ENCODE measurements at regions not wholly inside any gene's neighbourhood (a gene's known extent, or its start where the extent isn't known, plus 50 kb on each side); places are given as distances from the start of the nearest gene placed in this dataset.

GRCh38 chr9:96089452-96090085 is 212.4 kb downstream of the HSD17B3 start:
- no peak for DNase-seq (ENCODE audit: extremely low read depth in 1 of 2, low read depth in 1 of 2)

DNA sequence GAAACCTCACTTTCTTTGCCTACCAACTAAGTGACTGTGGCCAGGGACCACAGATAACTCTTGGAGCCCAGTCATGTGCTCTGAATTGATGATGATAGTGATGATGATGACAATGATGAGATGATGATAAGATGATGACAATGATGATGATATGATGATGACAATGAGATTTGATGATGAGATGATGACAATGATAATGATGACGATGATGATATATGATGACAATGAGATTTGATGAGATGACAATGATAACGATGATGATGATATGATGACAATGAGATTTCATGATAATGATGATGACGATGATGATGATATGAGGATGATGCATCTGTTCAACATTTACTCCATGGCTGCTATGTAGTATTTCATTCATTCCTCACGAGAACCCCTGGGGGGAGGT is 213.0 kb downstream of the ERCC6L2 start:
- DNase-seq (ENCODE audit: extremely low read depth in 1 of 2, low read depth in 1 of 2), result no peak

DNA sequence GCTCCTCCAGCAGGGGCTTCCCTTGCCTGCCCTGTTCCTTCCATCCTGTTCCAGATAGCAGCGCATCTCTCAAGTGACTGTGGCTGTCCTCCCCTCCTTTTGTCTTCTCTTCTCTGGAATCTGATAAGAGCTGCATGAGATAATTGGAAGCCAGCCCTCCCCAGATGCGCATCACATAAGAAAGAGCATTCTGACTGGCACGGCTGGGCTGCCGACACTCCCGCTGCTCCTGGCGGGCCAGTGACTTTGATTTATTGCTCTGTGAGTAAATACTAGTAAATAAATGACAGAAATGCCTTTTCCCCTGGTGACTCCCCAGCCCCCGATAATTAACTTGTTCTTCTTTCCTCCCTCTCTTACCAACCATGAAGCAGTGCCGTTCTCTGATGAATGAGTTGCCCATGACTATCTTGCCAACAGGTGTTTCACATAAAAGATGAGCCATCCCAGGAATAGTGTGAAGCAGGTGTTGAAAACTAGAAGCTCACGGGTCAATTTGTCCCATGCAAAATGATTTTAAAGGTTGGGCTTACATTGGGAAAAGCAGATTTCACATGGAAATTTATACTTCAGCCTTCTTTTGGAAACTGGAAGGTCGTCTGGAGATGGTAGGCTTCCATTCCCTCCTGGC is 212.3 kb downstream of the ERCC6L2 start:
- DNase-seq (ENCODE audit: extremely low read depth in 1 of 2, low read depth in 1 of 2), result no peak

DNA sequence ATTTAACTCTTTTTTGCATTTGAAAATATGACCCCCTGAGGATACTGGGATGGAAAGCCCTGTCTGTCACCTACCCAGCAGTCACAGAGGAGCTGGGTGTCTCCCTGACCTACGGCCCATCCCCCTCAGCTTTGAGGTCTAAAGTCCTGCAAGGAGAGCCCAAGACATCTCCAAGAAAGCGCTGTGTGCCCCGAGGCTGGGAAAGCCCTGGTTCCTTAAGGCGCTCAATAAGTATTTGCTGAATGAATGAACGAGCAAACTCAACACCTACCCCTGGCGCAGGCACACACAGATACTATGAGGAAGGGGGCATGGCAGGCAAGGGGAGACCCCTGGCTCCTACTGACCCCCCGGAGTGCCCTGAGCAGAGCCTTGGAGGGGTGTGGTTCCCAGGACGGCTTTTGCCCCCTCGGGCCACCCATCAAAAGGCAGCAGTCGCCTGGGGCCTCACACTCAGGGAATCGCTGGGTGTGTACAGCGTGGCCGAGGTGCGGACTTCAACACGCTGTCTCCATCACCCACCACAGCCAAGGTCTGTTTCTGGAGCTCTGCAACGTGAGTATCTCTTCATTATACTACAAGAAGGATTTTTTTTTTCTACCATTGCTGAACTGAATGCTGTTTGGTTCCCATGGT is 211.6 kb downstream of the ERCC6L2 start:
- DNase-seq (ENCODE audit: extremely low read depth in 1 of 2, low read depth in 1 of 2), result no peak

DNA sequence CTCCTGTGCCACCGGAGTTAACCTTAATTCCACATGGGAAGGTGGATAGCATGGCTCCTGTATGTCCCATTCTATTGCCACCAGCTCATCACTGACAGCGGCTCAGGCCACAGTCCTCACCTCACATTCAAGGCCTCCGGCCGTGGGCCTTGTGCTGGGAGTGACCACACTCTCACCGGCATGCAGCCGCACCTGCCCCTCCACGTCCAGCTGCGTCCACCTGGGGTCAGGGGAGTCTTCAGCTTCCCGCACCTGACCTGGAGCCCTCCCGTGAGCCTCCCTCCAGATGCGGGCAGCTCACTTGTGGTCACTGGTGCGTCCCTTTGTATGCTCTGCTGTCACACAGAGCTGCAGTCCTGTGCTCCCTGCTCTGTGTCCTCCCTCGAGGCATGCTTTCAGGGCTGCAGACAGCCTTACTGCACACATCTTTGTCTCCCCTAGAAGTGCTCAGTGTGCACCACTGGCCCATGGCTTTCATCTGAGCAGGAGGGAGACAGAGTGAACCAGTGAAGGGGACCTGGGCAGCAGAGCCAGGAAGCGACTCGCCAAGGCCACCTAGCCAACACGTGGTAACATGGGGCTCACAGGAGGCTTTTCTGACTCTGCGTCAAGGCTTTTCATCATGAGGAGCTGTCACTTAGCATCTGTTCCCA is 210.1 kb downstream of the ERCC6L2 start:
- DNase-seq (ENCODE audit: extremely low read depth in 1 of 2, low read depth in 1 of 2), result no peak

GRCh38 chr9:96084331-96084734 is 208.8 kb downstream of the ERCC6L2 start:
- no peak for DNase-seq (ENCODE audit: extremely low read depth in 1 of 2, low read depth in 1 of 2)

DNA sequence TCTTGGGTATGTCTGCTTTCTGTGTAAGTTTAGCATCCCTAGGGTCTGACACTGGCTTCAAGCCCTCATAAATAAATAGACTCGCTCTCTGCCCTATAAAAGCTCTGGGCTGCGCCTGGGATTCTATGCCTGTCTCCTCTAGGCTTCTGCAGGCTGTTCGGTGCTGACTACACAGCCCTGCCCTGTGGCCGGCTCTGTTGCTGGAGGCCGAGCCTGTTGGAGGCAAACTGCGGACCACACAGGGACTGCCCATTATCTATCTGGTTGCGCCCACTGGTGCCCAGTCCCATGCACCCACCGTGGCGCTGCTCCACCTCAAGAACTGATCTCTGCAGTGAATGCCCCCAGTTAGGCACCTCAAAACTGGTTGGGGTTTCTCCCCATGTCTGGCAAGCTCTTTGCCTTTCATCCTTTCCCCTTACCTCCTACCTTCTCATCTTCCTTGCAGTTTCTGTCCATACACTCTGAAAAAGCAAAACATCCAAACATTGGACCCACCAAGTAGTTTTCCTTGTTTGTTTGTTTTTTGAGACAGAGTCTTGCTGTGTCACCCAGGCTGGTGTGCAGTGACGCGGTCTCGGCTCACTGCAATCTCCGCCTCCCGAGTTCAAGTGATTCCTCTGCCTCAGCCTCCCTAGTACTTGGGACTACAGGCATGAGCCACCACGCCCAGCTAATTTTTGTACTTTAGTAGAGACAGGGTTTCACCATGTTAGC is 207.2 kb downstream of the ERCC6L2 start:
- no peak for DNase-seq (ENCODE audit: extremely low read depth in 1 of 2, low read depth in 1 of 2)

DNA sequence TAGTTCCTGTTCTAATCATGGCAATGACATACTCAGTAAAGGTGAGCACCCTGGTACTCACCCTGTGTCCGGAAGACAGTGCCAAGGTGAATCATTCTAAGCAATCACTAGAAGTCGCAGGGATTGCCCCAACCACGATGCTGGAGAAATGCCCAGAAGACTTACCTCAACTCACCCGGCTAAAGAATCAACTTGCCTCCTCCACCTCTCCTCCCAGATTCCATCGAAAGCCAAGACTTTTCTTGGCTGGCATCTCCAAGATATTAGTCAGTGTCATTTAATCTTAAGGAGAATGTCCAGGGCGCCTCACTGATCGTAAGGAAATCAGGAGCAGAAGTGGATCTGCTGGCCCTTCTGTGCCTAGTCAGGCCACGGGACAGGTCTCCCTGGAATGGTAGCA is 204.9 kb downstream of the ERCC6L2 start:
- DNase-seq (ENCODE audit: extremely low read depth in 1 of 2, low read depth in 1 of 2), result no peak

DNA sequence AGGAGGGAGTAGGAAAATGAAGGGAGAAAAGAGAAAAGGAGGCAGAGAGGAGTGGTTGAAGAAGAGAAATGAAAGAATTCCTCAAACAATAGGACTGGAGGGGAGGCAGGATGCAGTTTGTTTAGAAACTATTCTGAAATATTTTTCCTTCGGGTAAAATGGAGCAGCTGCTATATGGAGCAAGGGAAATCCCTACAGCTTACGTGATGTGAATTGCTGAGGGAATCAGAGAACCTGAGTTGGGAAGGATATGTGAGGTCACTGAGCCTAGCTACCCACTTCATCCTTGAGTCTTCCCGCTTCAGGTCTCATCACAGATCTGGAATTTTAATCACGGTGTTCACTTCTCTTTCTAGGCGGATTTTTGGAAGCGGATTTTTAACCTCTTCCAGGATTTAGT is 204.3 kb downstream of the ERCC6L2 start:
- DNase-seq (ENCODE audit: extremely low read depth in 1 of 2, low read depth in 1 of 2), result no peak

GRCh38 chr9:96078897-96079490 is 203.5 kb downstream of the ERCC6L2 start:
- DNase-seq (ENCODE audit: extremely low read depth in 1 of 2, low read depth in 1 of 2), result no peak

- DNase-seq (ENCODE audit: extremely low read depth in 1 of 2, low read depth in 1 of 2), result no peak
Measured at GRCh38 chr9:96075757-96076156, 200.3 kb downstream of the ERCC6L2 start.

DNA sequence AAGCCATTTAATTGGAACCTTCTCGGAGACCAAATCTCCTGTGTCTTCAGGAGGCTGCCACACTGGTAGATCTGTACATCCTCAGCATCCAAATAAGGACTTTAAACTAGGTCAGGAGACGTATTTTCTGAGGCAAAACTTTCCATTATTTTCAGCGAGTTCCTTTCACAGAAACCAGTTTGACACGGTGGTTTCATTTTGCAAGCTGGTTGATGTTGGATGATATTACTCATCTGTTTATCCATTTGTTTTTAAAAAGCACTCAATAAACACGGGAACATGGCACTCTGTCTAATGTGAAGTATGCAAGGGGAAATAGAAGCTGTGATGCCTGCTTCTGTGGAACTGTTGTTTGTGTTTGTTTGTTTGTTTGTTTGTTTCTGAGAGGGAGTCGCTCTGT is 199.6 kb downstream of the ERCC6L2 start:
- DNase-seq (ENCODE audit: extremely low read depth in 1 of 2, low read depth in 1 of 2), result no peak

GRCh38 chr9:96073531-96074480 is 198.3 kb downstream of the ERCC6L2 start:
- no peak for DNase-seq (ENCODE audit: extremely low read depth in 1 of 2, low read depth in 1 of 2)

GRCh38 chr9:96072930-96073329 is 197.4 kb downstream of the ERCC6L2 start:
- DNase-seq (ENCODE audit: extremely low read depth in 1 of 2, low read depth in 1 of 2), result no peak

DNA sequence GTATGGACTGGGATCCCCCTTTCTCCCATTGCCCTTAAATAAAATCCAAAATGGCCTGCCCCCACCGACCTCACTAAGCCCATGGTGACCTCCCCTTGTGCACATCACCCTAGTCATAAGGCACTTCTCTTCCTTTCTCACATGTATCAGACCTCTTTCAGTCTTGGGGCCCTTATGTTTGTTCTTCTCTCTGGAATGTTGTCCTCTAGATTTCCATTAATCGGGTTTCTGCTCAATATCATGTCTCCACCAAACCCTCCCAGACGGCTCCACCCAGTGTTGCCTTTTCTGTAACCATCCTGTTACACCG is 196.3 kb downstream of the ERCC6L2 start:
- no peak for DNase-seq (ENCODE audit: extremely low read depth in 1 of 2, low read depth in 1 of 2)

DNA sequence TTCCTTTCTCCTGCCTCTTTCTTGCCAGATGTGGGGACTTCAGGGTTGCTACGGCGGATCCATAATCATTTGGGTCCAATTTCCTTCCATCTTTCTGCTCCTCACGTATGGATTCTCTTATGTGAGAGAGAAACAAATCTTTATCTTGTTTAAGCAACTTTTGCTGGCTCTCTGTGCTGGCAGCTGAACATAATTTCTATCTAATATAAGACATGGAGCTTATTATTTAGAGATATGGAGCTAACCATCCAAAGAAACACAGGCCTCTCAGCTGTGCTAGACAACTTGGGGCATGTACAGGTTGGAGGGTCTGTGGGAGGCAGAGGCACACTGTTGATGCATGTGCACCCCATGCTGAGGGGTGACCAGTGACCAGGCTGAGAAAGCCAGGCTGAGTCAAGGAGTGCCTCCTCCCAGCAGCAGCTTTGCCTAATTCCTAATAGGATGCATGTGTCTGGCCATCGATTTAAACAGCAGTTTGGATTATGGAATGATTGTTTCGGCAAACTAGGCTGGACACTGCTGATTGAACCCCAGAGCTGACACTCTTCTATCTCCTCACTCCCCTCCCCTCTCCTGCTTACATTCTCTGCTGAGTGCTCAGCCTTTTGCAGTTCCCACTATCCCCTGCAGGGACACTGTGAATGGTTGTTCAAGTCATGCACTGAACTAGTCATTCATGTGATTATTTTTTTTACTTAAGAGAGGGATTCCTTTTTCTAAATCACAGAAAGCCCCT is 195.8 kb downstream of the ERCC6L2 start:
- DNase-seq (ENCODE audit: extremely low read depth in 1 of 2, low read depth in 1 of 2), result no peak

DNA sequence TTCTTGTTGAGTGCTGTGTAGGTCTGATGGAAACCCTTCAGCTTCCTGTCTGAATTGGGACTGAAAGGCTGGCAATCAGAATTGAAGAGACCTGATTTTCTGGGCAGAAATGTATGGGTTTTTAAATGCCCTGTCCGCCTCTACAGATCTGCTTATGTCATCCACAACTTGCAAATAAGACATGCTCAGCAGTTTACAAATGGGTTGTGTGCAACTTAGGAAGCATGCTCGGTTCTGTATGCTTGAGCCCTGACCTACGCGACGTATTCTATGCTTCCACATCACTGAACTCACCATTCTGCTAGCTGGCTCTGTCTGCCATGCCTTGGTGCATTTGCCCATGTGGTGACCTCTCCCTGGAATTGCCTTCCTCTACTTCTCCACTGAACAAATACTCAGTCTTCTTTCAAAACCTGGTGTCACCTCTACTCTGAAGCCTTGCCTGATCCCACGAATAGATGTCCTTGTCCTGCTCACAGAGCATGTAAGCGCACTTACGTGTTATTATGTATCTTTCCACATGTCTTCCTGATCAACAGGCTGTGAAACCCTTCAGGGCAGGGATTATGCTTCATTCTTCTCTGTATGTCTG is 194.2 kb downstream of the ERCC6L2 start:
- DNase-seq (ENCODE audit: extremely low read depth in 1 of 2, low read depth in 1 of 2), result no peak

DNA sequence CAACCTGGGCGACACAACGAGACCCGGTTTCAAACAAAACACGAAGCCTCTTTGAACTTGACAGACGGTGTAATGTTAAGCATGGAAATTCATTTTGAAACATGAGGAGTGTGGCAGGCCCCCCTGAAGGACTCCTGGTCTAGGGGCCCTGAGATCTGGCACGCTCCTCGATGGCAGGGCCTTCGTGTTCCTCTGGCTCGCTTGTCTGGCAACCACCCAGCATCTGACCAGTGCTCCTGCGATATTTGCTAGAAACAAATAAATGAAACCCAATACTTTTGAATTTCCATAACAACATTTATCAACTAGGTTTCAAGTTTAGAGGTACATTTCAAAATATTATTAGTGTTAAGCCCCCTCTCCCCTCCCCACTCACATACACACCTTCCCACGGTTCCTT is 193.0 kb downstream of the ERCC6L2 start:
- no peak for DNase-seq (ENCODE audit: extremely low read depth in 1 of 2, low read depth in 1 of 2)

DNA sequence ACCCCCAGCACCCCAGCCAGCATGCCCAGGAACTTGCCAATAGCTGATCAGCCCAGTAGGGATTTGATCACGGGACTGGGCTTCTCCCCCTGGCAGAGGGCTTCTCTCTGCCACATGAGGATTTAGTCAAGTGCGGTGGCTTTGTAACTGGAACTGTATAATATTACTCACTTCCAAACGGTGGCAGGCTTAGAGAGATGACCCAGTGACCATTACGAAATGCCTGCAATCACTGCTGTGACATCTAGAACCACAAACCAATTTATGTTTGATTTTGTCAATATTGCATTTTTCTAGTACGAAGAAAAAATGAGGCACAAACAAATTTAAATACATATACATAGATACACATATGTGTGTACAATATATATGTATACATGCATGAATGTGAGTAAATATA is 192.1 kb downstream of the ERCC6L2 start:
- DNase-seq (ENCODE audit: extremely low read depth in 1 of 2, low read depth in 1 of 2), result no peak

All from activated CD8-positive, alpha-beta memory T cell treated with anti-CD3 and anti-CD28 coated beads for 1 hour (primary cell).